Kidney tubule cell (primary cell): ENCODE measurements at regions not wholly inside any gene's neighbourhood (a gene's known extent, or its start where the extent isn't known, plus 50 kb on each side); places are given as distances from the start of the nearest gene placed in this dataset.

Source experiments
- DNase-seq: peaks from one replicate; pipeline ENCODE4 v3.0.0-alpha.2; 2018; ENCODE audit warnings: low spot score

DNA sequence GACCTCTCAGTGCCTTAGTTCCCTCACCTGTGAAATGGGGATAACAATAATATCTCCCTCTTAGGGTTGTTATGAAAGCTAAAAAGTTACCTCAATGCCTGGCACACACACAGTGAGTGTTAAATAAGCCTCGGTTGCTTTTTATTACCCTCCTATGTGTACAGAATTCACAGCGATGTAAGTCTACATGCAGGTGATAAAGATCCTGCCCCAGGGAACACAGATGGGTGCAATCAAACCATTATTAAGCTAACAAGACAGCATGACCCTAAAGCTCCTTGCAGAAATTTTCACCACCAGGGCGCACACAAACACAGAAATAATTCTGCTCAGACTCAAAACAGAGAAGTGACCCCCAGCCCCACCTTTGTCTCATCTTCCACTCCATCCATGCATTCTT, 261.9 kb downstream of the SNX10 start:
- no peak for DNase-seq

- DNase-seq: no peak
Observed at GRCh38 chr7:26554952-26555351, 263.3 kb downstream of the SNX10 start.

DNA sequence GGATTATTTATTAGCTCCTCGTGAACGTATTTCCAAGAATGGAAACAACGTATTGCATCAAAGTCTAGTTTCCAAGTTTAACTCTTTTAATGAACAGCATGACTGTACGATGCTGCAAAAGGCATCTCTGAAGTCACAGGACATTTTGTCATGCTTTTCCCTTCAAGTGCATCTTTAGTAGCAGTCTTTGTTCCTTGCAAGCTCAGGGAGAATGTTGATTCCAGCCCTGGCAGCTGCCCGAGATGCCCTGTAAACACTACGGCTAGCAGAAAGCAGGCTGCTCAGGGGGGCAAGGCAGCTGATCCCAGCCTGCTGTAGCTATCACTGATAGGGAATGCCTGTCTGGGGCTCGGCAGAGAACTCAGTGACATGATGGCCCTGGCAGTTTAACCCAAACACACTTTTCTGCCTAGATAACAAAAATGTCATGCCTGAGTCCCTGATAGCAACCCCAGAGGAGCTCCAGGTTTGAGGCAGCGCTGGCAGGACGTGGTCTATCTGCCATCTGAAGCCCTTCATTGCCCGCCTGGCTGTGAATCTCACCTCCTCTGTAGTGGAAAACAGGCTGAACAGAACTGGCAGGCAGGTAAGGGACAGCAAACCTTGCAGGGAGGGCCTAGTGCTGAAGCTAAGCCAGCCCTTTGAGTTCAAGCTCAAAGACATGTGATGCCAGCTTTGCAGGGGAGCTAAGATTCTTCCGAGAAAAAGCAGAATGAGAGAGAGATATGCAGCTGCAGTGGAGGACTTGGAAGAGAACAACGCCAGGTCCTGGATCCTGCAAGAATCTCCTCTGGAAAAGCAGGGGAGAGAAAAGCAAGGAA, 264.6 kb downstream of the SNX10 start:
- DNase-seq: peak; percentile 42

- no peak for DNase-seq
Observed at GRCh38 chr7:26560526-26561256, 269.0 kb downstream of the SNX10 start.

GRCh38 chr7:26562841-26563240, 271.2 kb downstream of the SNX10 start:
- DNase-seq: no peak

- no peak for DNase-seq
Observed at GRCh38 chr7:26563406-26563805, 271.7 kb downstream of the SNX10 start.

- no peak for DNase-seq
Observed at GRCh38 chr7:26567266-26567665, 275.6 kb downstream of the SNX10 start.

DNA sequence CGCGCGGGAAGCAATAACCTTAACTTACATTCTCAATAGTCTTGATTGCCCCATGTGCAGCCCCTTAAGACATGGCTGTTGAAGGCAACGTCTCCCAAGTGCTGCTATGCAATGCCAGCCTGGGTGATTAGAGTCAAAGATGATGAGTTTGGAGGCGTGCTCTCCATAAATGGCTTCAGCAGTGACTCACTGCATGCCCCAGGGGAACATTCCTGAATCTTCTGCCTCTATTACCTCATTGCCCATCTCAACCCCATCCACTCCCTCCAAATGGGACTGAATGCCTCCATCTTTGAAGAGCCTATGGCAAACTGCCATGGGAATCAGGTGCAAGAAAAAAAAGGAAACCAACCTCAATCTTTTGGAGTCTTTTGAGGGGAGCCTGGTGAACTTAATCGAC, 282.8 kb downstream of the SNX10 start:
- DNase-seq: peak; percentile 47

DNA sequence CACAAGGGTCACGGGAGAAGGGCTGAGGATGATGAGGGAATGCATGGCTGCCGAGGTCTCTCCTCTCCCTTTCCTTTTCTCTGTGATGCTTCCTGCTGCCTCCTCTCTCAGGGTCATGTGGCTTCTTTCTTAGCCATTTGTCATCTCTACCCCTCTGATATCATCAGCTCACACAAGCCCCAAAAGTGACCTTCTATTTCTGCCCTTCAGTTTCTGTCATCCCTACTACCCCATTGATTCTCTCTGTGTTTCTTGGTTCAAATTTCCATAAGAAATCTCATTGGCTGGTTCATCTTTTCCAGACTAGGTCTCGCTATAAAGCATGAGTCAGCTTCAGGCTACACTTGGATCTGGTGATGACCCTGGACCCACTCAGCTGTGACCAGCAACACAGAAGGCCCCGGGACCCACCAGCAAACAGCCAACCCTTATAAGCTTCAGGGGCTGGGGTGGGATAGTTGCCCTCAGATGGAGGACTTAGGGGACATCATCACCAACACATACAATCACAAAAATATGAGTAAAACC, 284.3 kb downstream of the SKAP2 start:
- peak; percentile 14 for DNase-seq

- DNase-seq: no peak
Observed at GRCh38 chr7:26580711-26581110, 283.7 kb downstream of the SKAP2 start.

DNA sequence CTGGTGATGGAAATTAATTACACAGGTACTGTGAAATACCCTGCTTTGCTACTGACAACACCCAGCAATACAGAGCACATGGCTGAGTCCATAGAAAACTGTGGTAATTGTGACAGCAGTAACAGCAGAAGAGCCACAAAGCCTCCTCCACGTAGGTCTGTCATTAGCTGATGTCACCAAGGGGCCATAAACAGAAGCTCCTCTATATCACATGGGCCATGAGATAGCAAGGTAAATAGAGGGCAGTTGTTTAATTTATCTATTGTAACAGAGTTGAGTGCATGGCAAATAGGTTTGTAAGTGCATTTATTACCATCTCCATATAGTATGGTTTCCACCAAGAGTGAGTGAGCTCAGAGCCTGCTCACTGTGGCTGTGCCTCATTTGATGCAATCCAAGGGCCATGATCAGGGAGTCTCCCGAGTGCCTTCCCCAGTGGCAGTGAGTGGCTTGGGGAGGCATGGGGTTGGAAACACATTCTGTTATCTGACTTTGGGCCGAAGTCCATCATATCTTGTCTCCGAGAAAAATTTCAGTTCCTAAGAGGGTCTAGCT, 281.2 kb downstream of the SKAP2 start:
- DNase-seq: peak; percentile 13

DNA sequence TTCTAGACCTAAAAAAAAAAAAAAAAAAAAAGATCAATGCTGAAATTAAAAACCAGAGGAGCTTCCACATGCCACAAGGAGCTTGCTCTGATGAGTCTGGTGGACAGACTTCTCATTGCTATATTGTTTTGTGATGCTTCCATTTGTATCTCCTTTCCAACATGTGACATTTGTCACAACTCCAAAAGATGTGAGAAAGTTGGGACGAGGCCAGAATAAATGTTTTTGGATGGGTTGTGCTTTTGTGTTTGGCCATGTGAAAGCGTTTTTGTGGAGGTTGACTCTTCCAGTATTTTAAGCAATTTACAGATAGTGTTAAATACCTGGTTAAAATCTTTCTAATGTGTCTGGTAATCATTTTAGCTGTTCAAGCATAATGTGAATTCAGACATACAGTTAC, 280.1 kb downstream of the SKAP2 start:
- DNase-seq: no peak

- peak; percentile 32 for DNase-seq
Observed at GRCh38 chr7:26584987-26585665, 279.3 kb downstream of the SKAP2 start.

- no peak for DNase-seq
Observed at GRCh38 chr7:26587536-26587935, 276.9 kb downstream of the SKAP2 start.

- DNase-seq: no peak
Observed at GRCh38 chr7:26588511-26588910, 275.9 kb downstream of the SKAP2 start.

DNA sequence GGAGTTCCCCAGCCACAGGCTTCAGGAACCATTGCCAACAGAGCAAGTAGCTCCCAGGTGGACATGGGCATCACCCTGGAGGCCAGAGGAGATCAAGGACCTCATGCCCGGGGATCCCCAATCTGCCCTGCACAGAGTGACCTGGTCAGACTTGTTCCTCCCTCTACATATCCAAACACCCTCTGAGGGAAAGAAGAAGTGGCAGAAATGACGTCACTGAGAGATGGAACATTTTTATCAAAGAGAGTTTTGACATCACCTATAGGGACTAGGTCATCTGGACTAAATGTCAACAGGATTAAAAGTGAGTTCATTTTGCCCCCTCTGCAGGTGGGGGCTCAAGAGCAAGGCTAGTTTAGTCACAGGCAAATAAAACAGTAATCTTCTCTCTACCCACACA, 273.7 kb downstream of the SKAP2 start:
- no peak for DNase-seq

GRCh38 chr7:26592011-26592410, 272.4 kb downstream of the SKAP2 start:
- no peak for DNase-seq

- no peak for DNase-seq
Observed at GRCh38 chr7:26593393-26593792, 271.0 kb downstream of the SKAP2 start.

GRCh38 chr7:26593896-26594295, 270.5 kb downstream of the SKAP2 start:
- DNase-seq: no peak

- DNase-seq: no peak
Observed at GRCh38 chr7:26594553-26594952, 269.8 kb downstream of the SKAP2 start.

GRCh38 chr7:26598867-26599266, 265.5 kb downstream of the SKAP2 start:
- DNase-seq: no peak

DNA sequence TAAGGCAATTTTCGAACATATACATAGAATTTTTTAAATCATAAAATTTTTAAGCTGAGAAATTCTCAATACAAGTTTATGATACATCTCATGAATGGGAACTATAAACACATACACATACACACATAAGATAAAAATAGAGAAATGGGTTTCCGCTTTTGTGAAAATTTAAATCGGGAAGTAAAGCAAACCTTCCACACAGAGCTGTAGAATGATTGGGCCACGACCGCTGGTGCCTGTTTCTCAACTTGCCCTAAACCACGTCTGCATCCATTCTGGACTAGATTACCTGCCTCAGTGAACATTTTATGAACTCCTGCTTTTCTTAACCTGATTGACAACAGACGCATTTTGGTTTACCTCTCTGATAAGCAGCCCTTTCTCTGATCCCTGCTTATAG, 264.4 kb downstream of the SKAP2 start:
- DNase-seq: no peak
